ENCODE measurements at regions not wholly inside any gene's neighbourhood (a gene's known extent, or its start where the extent isn't known, plus 50 kb on each side); places are given as distances from the start of the nearest gene placed in this dataset.

GRCh38 chr17:73949903-73950592, 253.4 kb upstream of the RPL38 start:
- POLR2A ChIA-PET = interaction anchor here (1.4 kb wide), 1 partner anchor 306 kb away, joined by 3 read pairs; the partner anchor contains the start of gene SDK2
- no peak for DNase-seq (ENCODE audit: extremely low spot score)
- CTCF ChIA-PET = no interaction called here
- TF ChIP-seq NFRKB (IDR thresholded peaks at IDR 0.05) (no peak), ARNT (IDR thresholded peaks at IDR 0.05) (no peak), PKNOX1 (IDR thresholded peaks at IDR 0.05) (no peak), ZNF384 (IDR thresholded peaks at IDR 0.05) (no peak), FOXM1 (IDR thresholded peaks at IDR 0.05; ENCODE audit: borderline replicate concordance) (no peak), SP1 (IDR thresholded peaks at IDR 0.05) (no peak), ELF4 (IDR thresholded peaks at IDR 0.05) (no peak), TARDBP (IDR thresholded peaks at IDR 0.05) (no peak), L3MBTL2 (conservative IDR thresholded peaks at IDR 0.05) (no peak)

DNA sequence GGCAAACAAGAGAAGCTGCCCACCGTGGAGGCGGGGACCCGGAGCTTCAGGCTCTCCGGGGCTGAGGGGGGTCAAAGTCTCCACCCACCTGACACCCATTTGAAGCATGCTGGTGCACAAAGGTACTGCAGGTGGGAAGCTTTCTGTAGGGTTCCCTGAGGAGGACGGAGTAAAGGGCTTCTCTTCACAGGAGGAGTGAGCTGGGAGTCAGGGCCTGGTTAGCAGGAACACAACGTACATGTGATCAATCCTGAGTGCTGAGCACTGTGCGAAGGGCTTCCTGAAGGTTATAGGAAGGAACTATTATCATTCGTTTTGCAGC, 252.9 kb upstream of the RPL38 start:
- CTCF ChIA-PET = no interaction called here

DNA sequence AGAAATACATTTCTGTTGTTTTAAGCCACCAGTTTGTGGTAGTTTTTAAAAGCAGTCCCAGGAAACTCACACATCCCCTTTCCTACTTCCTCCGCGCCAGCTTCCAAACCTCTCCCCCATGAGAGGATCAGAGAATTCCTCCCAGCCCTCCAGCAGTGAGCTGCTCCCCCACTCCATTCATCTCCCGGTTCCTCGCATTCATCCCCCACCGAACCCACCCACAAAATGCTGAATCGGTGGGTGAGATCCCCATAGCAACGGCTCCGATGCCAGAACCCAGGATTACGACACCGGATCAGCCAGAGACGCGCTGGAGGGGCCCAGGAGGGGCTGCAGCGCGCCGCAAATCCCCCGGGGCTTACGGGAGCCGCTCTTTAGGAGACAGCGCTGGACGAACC, 251.4 kb upstream of the RPL38 start:
- ChIA-PET POLR2A (no interaction called here), CTCF (no interaction called here)
- TF ChIP-seq TARDBP (IDR thresholded peaks at IDR 0.05) (no peak), ARNT (IDR thresholded peaks at IDR 0.05) (no peak)
- DNase-seq (ENCODE audit: extremely low spot score) = no peak

More for the DNA sequence above, 252.9 kb upstream of the RPL38 start:
- POLR2A ChIA-PET = interaction anchor here (1.4 kb wide), 1 partner anchor 306 kb away, joined by 3 read pairs; the partner anchor contains the start of gene SDK2
- DNase-seq (ENCODE audit: extremely low spot score) = no peak
- no peak for TF ChIP-seq TARDBP (IDR thresholded peaks at IDR 0.05)
- TF ChIP-seq BHLHE40 (IDR thresholded peaks at IDR 0.05; ENCODE audit: borderline replicate concordance) = no peak
- TF ChIP-seq ELF4 (IDR thresholded peaks at IDR 0.05) = no peak
- no peak for TF ChIP-seq ZNF384 (IDR thresholded peaks at IDR 0.05)
- no peak for TF ChIP-seq PKNOX1 (IDR thresholded peaks at IDR 0.05)
- TF ChIP-seq NFRKB (IDR thresholded peaks at IDR 0.05) = no peak
- TF ChIP-seq HDGF (IDR thresholded peaks at IDR 0.05; ENCODE audit: borderline replicate concordance) = no peak
- no peak for TF ChIP-seq ARNT (IDR thresholded peaks at IDR 0.05)
- TF ChIP-seq FOXA1 (IDR thresholded peaks at IDR 0.05) = no peak
- TF ChIP-seq FOXK2 (IDR thresholded peaks at IDR 0.05) = no peak
- TF ChIP-seq LEF1 (IDR thresholded peaks at IDR 0.05; ENCODE audit: borderline replicate concordance) = no peak
- no peak for TF ChIP-seq FOXM1 (IDR thresholded peaks at IDR 0.05; ENCODE audit: borderline replicate concordance)
- TF ChIP-seq SP1 (IDR thresholded peaks at IDR 0.05) = no peak
- TF ChIP-seq CTBP1 (IDR thresholded peaks at IDR 0.05; ENCODE audit: borderline replicate concordance) = no peak
- TF ChIP-seq SUZ12 (IDR thresholded peaks at IDR 0.05) = no peak
- no peak for TF ChIP-seq L3MBTL2 (conservative IDR thresholded peaks at IDR 0.05)

GRCh38 chr17:73952480-73953205, 250.8 kb upstream of the RPL38 start:
- POLR2A ChIA-PET = no interaction called here
- DNase-seq (ENCODE audit: extremely low spot score) = peak; percentile 36
- TF ChIP-seq SP1 (IDR thresholded peaks at IDR 0.05) = no peak
- TF ChIP-seq L3MBTL2 (conservative IDR thresholded peaks at IDR 0.05) = peak; percentile 50; the same call in 1 of the 2 replicates
- CTCF ChIA-PET = no interaction called here

- POLR2A ChIA-PET = no interaction called here
- CTCF ChIA-PET = no interaction called here
Measured at GRCh38 chr17:73953206-73954033, 250.1 kb upstream of the RPL38 start.

More at GRCh38 chr17:73953206-73954033, 250.1 kb upstream of the RPL38 start:
- TF ChIP-seq PKNOX1 (IDR thresholded peaks at IDR 0.05) (no peak), ELF4 (IDR thresholded peaks at IDR 0.05) (no peak), TARDBP (IDR thresholded peaks at IDR 0.05) (no peak), FOXM1 (IDR thresholded peaks at IDR 0.05; ENCODE audit: borderline replicate concordance) (no peak), FOXK2 (IDR thresholded peaks at IDR 0.05) (no peak), SP1 (IDR thresholded peaks at IDR 0.05) (no peak), ARNT (IDR thresholded peaks at IDR 0.05) (no peak), ZNF384 (IDR thresholded peaks at IDR 0.05) (no peak), HDGF (IDR thresholded peaks at IDR 0.05; ENCODE audit: borderline replicate concordance) (no peak), BHLHE40 (IDR thresholded peaks at IDR 0.05; ENCODE audit: borderline replicate concordance) (no peak)
- no peak for DNase-seq (ENCODE audit: extremely low spot score)

All from HEK293T (cell line).